Germinal center (tissue), 1 donor: ENCODE measurements at regions not wholly inside any gene's neighbourhood (a gene's known extent, or its start where the extent isn't known, plus 50 kb on each side); places are given as distances from the start of the nearest gene placed in this dataset.

ENCODE experiments used
- DNase-seq: peaks from one replicate; pipeline ENCODE4 v3.0.0; 2012; ENCODE audit warnings: mixed read lengths, low spot score

GRCh38 chr5:155295111-155295510 lies 281.6 kb downstream of the KIF4B start:
- DNase-seq, result no peak

DNA sequence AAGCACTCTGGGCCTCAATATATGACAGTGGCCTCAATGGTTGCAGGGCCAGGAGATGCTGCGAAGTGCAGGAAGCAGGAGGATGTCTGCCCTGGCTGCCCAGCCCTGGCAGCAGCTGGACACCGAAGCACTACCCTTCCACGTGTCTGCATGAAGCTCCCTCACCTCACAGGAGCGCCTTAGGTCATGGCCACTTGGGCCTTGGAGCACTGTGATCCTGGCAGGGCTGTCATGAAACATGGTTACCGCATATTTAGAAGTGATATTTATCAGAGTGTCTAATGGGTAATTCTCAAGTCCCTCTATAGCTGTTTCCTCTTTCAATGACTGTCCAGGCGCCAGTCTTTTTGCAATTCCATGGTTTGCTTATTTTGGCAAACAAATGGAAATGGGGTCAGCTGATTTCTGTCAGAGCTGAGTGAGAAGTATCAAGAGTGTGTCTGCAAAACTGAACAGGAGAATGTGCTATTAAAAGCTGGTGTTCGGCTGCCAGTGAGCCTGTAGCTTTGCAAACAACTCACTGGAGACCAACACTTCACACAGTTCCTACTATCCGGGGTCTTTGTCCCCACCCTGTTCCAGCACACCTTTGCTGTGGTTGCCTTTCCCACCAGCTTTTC lies 285.9 kb downstream of the KIF4B start:
- no peak for DNase-seq

GRCh38 chr5:155303120-155303519 lies 289.6 kb downstream of the KIF4B start:
- no peak for DNase-seq

DNA sequence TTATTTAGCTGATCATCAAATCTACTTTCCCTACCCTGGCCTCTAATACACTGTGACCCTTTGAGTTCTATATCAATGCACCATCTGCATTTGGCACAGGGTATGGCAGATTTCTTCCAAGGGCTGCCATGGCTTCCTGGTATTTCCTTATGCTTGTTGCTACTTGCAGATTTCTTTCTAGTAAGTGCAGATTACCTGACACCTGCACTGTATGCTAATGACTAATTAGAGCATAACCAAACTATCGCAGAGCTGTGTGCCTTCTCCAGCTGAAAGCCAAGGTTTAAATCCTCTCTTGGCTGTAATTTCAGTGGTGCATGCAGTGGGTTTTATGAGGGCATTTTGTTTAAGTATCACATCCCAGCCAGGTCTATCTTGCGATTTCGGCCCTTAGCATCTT lies 293.7 kb downstream of the KIF4B start:
- DNase-seq, result no peak

GRCh38 chr5:155308289-155308688 lies 294.7 kb downstream of the KIF4B start:
- DNase-seq, result no peak

- no peak for DNase-seq
Observed at GRCh38 chr5:155309021-155309746, 295.6 kb downstream of the KIF4B start.

GRCh38 chr5:155311721-155312120 lies 298.2 kb downstream of the KIF4B start:
- DNase-seq, result no peak

GRCh38 chr5:155313518-155313917 lies 300.0 kb downstream of the KIF4B start:
- DNase-seq, result no peak

- DNase-seq, result no peak
Observed at GRCh38 chr5:155316070-155316714, 302.6 kb downstream of the KIF4B start.

- DNase-seq, result no peak
Observed at GRCh38 chr5:155332618-155333017, 319.1 kb downstream of the KIF4B start.

- no peak for DNase-seq
Observed at GRCh38 chr5:155342956-155343355, 329.4 kb downstream of the KIF4B start.

- no peak for DNase-seq
Observed at GRCh38 chr5:155343468-155343867, 329.9 kb downstream of the KIF4B start.

GRCh38 chr5:155353231-155353630 lies 339.7 kb downstream of the KIF4B start:
- no peak for DNase-seq

DNA sequence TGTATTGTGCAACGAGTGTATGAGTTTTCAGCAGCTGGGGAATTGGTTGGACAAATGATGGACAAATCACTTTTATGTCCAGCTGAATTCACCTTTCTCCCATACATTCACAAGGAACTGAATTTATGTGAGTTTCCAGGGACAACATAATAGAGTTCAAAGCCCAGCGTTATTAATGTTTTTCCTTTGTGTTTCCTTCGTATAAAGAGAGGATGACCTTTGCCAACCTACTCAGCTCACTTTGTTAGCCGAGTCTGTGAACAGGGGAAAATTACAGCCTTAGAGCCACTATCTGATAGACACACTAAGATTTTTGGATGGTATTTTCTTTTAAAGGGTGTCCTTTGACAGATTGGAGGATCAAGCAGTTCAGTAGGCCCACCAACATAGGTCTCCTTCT lies 352.5 kb downstream of the KIF4B start:
- no peak for DNase-seq

- no peak for DNase-seq
Observed at GRCh38 chr5:155367841-155368240, 354.3 kb downstream of the KIF4B start.

DNA sequence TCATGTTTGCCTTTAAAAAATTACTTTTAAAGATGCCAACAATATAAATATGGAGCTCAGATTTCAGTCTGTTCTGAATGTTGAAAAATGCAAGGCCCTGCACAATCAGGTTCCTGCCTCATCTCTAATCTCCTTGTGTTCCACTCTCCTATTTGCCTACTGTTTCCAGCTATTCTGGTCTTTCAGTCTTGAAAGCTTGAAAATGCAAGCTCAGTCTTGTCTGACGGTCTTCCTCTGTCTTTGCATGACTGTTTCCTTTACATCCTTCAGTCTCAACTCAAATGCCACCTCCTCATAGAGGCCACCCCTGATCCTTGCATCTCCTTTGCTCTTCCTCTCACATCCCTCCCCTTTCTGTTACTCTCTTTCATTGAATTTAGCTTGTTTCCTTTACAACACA lies 354.9 kb downstream of the KIF4B start:
- no peak for DNase-seq

DNA sequence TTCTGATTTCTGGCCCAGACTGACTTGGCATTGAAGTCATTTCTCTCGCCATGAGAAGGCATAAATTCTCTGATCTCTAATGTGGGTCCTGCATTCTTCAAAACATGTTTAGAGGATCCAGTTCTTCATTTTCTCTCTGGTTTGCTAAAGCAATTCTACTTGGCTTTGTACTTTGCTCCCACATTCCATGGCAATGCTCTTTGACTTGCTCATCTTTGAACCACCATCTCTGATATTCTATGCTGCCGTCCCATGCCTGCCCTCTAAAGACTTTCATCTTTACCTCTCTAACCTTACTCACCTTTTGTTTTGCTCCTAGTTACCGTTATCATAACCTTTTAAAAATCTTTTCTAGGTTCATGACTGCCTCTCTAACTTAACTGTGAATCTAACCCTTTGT lies 366.9 kb downstream of the KIF4B start:
- DNase-seq, result no peak

GRCh38 chr5:155381654-155382053 lies 368.1 kb downstream of the KIF4B start:
- no peak for DNase-seq

- DNase-seq, result no peak
Observed at GRCh38 chr5:155389498-155389897, 375.9 kb downstream of the KIF4B start.

DNA sequence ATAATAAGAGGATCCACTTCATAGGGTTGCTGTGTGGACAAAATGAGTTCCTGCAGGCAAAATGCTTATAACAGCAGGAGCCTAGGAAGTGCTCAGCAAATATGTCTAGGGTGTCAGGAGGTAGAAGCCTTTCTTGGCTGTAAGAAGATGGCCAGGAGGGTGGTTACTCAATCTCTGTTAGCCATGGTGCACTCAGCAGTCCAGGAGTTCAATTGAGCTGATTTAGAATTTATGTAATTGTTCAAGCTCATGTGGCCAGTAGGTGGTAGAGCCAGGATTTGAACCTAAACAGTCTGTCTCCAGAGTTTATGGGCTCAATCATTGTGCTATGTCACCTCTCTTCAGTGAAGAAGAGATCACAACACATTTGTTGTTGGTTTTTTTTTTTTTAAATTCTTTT lies 381.2 kb downstream of the KIF4B start:
- no peak for DNase-seq

DNA sequence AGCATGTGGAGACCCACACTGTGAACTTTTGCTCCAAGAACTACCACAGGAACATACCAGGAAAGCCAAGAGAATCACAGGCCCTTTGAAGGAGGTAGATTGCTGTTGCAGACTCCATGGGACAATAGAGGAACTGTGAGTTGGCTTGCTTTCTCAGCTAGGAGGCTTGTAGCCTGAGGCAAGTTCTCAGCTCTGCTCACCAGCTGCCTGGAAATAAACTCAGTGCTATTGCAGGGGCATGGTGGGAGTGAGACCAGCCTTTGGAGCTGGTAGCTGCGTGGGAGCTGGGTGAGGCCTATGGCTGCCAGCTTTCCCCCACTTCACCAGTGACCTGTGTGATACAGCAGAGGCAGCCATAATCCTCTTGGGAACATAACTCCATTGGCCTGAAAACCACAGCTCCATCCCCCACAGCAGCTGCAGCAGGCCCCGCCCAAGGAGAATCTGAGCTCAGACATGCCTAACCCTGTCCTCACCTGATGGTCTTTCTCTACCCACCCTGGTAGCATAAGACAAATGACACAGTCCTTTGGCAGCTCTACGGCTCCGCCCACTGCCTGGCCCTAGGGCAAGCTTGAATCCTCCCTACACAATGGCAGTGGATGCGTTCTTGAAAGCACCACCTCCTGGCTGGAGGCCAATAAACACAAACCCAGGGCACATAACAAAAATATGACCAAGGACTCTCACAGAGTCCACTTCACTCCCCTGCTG lies 389.5 kb downstream of the KIF4B start:
- DNase-seq, result no peak

DNA sequence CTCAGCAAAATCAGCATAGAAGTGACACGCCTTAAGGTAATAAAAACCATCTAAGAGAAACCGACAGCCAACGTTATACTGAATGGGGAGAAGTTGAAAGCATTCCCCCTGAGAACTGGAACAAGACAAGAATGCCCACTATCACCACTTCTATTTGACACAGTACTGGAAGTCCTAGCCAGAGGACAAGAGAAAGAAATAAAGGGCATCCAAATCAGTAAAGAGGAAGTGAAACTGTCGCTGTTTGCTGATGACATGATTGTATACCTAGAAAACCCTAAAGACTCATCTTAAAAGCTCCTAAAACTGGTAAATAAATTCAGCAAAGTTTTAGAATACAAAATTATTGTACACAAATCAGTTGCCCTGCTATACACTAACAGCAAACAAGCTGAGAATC lies 393.3 kb downstream of the KIF4B start:
- no peak for DNase-seq

- DNase-seq, result no peak
Observed at GRCh38 chr5:155408465-155408864, 394.9 kb downstream of the KIF4B start.
